RWPE2 (cell line): ENCODE measurements at regions not wholly inside any gene's neighbourhood (a gene's known extent, or its start where the extent isn't known, plus 50 kb on each side); places are given as distances from the start of the nearest gene placed in this dataset.

ENCODE experiments used
- ATAC-seq: fragments of 200-7000 bp; cut with Tn5 transposase; 3 replicates; pipeline ENCODE4 v1.9.1; 2021; ENCODE audit warnings: low read depth
- DNase-seq: peaks from one replicate; pipeline ENCODE4 v3.0.0-alpha.2; 2020; ENCODE audit warnings: low spot score
- H3K27ac ChIP-seq: fragments of 450-650 bp; 2 replicates; pipeline ENCODE4 v1.5.1; 2017; ENCODE audit warnings: mild to moderate bottlenecking; ENCODE audit not compliant: poor library complexity, severe bottlenecking
- H3K27me3 ChIP-seq: fragments of 250-450 bp; sonication (Bioruptor Pico); 2 replicates; pipeline ENCODE4 v1.5.1; 2021; ENCODE audit warnings: mild to moderate bottlenecking, moderate library complexity; ENCODE audit not compliant: insufficient read depth, poor library complexity, severe bottlenecking
- H3K36me3 ChIP-seq: fragments of 250-450 bp; sonication (Bioruptor Pico); 2 replicates; pipeline ENCODE4 v1.5.1; 2020; ENCODE audit warnings: low read depth, mild to moderate bottlenecking, moderate library complexity
- H3K4me1 ChIP-seq: fragments of 250-450 bp; sonication (Bioruptor Pico); 2 replicates; pipeline ENCODE4 v1.5.1; 2021; ENCODE audit warnings: mild to moderate bottlenecking, moderate library complexity; ENCODE audit not compliant: insufficient read depth, poor library complexity, severe bottlenecking
- H3K4me3 ChIP-seq: fragments of 250-450 bp; sonication (Bioruptor Pico); 2 replicates; pipeline ENCODE4 v1.5.1; 2021; ENCODE audit warnings: mild to moderate bottlenecking, moderate library complexity; ENCODE audit not compliant: severe bottlenecking
- H3K9me3 ChIP-seq: fragments of 250-450 bp; sonication (Bioruptor Pico); 2 replicates; pipeline ENCODE4 v1.5.1; 2021; ENCODE audit warnings: mild to moderate bottlenecking, moderate library complexity; ENCODE audit not compliant: severe bottlenecking
- TF ChIP-seq, protein P1 (sequence below): fragments of 450-650 bp; IDR thresholded peaks from one replicate; pipeline ENCODE4 v1.5.1; 2017; ENCODE audit warnings: mild to moderate bottlenecking, moderate library complexity; ENCODE audit not compliant: poor library complexity, severe bottlenecking

DNA sequence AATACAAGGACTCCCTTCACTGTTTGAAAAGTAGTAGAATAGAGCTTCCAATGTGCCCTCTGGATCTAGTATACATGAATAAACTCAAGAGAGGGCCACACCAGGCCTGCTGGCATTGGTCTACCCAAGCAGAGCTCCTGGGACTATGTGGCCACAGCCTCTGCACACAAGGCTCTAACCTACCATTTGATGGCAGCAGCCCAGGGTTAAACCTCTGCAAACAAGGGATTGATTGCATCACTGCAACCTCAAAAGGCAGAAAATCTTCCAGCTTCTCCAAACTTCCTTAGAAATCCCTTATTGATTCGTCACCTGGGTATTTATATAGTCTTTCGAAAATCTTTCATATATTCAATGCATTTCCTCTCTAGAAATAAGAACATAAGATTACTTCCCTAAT is 147.6 kb upstream of the SETBP1 start:
- H3K27me3 ChIP-seq = no peaks in the 10 kb centered on the region
- no peaks in the 10 kb centered on the region for H3K9me3 ChIP-seq
- DNase-seq (no peak), ATAC-seq (no peak)
- H3K27ac ChIP-seq = no peak overlapping the region
- H3K36me3 ChIP-seq = no peaks in the 10 kb centered on the region
- peaks cover 25% of the 10 kb centered on the region for H3K4me1 ChIP-seq
- TF ChIP-seq, protein P1, sequence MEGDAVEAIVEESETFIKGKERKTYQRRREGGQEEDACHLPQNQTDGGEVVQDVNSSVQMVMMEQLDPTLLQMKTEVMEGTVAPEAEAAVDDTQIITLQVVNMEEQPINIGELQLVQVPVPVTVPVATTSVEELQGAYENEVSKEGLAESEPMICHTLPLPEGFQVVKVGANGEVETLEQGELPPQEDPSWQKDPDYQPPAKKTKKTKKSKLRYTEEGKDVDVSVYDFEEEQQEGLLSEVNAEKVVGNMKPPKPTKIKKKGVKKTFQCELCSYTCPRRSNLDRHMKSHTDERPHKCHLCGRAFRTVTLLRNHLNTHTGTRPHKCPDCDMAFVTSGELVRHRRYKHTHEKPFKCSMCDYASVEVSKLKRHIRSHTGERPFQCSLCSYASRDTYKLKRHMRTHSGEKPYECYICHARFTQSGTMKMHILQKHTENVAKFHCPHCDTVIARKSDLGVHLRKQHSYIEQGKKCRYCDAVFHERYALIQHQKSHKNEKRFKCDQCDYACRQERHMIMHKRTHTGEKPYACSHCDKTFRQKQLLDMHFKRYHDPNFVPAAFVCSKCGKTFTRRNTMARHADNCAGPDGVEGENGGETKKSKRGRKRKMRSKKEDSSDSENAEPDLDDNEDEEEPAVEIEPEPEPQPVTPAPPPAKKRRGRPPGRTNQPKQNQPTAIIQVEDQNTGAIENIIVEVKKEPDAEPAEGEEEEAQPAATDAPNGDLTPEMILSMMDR = no peak
- H3K4me3 ChIP-seq = no peak overlapping the region

DNA sequence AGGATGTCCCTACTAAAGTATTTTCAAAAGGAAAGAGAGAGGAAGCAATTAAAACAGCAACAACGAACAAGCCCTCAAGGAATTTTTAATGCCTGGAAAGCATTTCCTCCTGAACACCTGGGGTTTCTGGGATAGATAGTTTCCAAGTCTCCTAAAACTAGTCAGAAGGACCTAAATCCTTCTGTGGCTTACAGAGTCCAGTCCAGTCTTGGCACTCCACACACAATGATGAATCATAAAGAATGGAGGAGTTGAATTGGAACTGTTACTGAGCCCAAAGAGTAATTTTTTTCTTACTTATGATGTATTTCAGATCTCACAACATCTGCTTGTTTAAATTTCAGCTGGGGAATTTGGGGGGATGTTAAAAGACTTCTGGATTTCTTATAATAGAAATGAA is 144.6 kb upstream of the SETBP1 start:
- DNase-seq (no peak), ATAC-seq (peak; percentile 71)
- Histone ChIP-seq H3K27me3 (no peaks in the 10 kb centered on the region), H3K9me3 (no peaks in the 10 kb centered on the region), H3K4me1 (peaks cover 28% of the 10 kb centered on the region), H3K4me3 (no peak overlapping the region), H3K36me3 (no peaks in the 10 kb centered on the region), H3K27ac (peak overlapping the region; percentile 54)
- TF ChIP-seq, protein P1 = no peak

DNA sequence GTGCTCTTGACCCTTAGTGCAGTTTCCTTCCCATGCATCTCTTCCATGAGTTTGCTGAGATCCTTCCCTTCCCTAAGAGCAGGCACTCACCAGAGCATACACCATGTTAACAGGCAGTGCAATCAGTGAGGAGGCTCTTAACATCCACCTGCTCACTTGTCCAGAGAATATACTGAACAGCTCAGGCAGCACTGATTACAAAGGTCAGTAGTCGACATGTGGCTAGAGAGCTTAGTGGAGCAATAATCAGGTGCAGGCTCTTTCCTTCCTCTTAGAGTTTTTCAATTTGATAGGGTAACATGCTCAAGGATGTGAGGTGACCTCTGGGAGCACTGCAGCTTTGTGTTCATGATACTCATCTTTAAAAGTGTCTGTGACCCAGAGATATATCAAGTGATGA is 144.1 kb upstream of the SETBP1 start:
- no peak for ATAC-seq
- Histone ChIP-seq H3K27me3 (no peaks in the 10 kb centered on the region), H3K4me3 (no peak overlapping the region), H3K27ac (peak overlapping the region; percentile 54), H3K36me3 (no peaks in the 10 kb centered on the region), H3K4me1 (peaks cover 28% of the 10 kb centered on the region), H3K9me3 (no peaks in the 10 kb centered on the region)
- no peak for DNase-seq
- TF ChIP-seq, protein P1 = no peak

DNA sequence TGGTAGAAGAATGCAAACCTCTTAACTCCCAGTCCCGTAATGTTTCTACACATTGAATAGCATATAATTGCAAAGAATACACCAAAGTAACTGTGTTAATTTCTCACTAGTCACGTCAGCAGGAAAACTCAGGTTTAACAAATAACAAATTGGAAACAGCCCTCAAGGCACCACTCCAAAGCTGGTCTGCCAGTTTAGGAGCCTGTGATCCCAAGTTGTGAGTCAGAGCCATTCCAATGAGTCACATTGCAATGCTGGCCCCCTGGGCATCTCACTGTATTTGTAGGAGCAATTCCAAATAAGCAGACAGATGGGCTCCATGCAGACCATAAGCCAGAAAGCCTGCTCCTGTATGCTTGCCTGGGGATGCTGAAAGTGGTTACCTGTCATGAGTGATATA is 143.2 kb upstream of the SETBP1 start:
- Histone ChIP-seq H3K36me3 (no peaks in the 10 kb centered on the region), H3K4me3 (no peak overlapping the region), H3K27ac (peak overlapping the region; percentile 54), H3K27me3 (no peaks in the 10 kb centered on the region), H3K4me1 (peaks cover 28% of the 10 kb centered on the region), H3K9me3 (no peaks in the 10 kb centered on the region)
- DNase-seq = peak; percentile 83
- TF ChIP-seq, protein P1 = no peak
- peak; percentile 98 for ATAC-seq

DNA sequence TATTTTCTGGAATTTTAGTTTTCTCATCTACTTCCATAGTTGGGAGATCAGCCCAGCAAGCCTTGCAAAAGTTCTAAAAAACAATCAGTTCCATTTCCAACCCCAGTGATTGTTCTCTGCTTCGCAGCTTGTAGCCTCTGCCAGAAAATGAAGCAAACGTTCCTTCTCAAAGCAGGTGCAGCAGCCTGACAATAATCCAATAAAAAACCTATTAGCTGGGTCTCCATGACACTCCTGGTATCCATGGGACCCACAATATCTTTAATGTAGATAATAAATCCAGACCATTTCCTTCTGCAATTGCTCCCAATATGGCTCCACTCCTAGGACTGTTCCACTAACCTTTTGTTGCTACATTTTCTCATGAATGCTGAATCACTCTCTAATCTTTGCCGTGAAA is 140.8 kb upstream of the SETBP1 start:
- Histone ChIP-seq H3K4me3 (no peak overlapping the region), H3K27me3 (no peaks in the 10 kb centered on the region), H3K36me3 (no peaks in the 10 kb centered on the region), H3K9me3 (no peaks in the 10 kb centered on the region), H3K4me1 (peaks cover 28% of the 10 kb centered on the region), H3K27ac (no peak overlapping the region)
- DNase-seq (no peak), ATAC-seq (no peak)
- TF ChIP-seq, protein P1 = no peak
